ENCODE measurements at regions not wholly inside any gene's neighbourhood (a gene's known extent, or its start where the extent isn't known, plus 50 kb on each side); places are given as distances from the start of the nearest gene placed in this dataset.

DNA sequence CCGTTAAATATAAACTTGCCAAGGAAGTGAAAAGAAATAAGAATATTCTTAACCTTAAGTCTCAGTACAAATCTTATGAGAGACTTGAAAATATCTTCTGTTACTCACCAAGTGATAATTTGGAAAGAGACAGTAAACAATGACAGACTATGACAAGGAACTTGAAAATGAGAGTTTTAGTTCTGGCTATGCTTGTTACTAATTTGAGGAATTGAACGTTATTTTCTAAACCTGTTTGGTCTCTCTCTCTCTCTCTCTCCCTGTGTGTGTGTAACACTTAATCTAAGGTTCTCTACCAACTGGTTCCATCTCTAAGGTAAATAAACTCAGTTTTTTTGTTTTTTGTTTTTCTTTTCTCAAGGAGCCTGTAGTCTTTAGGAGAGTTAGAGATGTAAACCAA, 161.8 kb downstream of the AMY1C start:
- TF ChIP-seq, protein P1, sequence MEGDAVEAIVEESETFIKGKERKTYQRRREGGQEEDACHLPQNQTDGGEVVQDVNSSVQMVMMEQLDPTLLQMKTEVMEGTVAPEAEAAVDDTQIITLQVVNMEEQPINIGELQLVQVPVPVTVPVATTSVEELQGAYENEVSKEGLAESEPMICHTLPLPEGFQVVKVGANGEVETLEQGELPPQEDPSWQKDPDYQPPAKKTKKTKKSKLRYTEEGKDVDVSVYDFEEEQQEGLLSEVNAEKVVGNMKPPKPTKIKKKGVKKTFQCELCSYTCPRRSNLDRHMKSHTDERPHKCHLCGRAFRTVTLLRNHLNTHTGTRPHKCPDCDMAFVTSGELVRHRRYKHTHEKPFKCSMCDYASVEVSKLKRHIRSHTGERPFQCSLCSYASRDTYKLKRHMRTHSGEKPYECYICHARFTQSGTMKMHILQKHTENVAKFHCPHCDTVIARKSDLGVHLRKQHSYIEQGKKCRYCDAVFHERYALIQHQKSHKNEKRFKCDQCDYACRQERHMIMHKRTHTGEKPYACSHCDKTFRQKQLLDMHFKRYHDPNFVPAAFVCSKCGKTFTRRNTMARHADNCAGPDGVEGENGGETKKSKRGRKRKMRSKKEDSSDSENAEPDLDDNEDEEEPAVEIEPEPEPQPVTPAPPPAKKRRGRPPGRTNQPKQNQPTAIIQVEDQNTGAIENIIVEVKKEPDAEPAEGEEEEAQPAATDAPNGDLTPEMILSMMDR (IDR thresholded peaks at IDR 0.05; ENCODE audit: borderline replicate concordance, control extremely low read depth, extremely low read depth, insufficient read depth, missing control alignments) = no peak
- no peak for DNase-seq (ENCODE audit: low spot score)
- in situ Hi-C loops (cut with MboI; ENCODE audit: low sequenced_read_pairs, unreplicated experiment) = no loop called here

DNA sequence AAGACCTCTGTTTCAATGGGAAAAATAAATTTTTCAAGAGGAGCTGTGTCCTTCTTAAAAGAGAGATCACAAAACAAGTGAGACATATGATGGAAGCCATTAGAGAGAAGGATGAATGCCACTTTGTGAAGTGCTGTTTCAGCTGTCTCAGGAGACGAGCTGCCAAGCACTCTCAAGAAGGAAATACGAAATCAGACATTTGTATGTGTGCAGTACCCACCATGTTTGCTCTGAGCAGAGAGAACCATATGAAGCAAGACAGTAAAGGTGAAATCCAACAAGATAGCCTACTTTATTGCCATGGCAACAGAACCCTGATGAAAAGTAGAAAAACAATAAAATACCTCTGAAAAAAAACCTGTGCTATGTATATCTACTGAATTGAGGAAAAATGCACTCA, 168.1 kb downstream of the AMY1C start:
- in situ Hi-C loops (cut with MboI; ENCODE audit: low sequenced_read_pairs, unreplicated experiment) = no loop called here
- DNase-seq (ENCODE audit: low spot score) = no peak
- TF ChIP-seq, protein P1 (IDR thresholded peaks at IDR 0.05; ENCODE audit: borderline replicate concordance, control extremely low read depth, extremely low read depth, insufficient read depth, missing control alignments) = no peak

DNA sequence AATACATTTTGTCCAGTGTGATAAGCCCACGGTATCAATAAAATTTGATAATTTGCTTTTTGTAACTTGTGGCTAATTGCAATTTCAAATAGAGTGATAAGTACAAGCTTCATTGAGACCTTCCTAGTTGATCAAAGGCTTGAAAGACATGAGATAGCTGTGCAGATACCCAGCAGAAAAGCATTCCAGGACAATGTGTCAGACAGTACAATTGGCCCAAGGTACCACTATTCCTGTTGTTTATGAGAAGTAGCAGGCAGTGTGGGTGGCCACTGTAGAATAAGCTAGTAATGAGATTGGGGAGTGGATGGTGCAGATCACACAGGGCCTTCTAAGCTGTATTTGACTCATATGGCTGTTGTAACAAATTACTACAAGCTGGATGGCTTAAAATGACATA, 182.2 kb downstream of the AMY1C start:
- in situ Hi-C loops (cut with MboI; ENCODE audit: low sequenced_read_pairs, unreplicated experiment) = no loop called here

DNA sequence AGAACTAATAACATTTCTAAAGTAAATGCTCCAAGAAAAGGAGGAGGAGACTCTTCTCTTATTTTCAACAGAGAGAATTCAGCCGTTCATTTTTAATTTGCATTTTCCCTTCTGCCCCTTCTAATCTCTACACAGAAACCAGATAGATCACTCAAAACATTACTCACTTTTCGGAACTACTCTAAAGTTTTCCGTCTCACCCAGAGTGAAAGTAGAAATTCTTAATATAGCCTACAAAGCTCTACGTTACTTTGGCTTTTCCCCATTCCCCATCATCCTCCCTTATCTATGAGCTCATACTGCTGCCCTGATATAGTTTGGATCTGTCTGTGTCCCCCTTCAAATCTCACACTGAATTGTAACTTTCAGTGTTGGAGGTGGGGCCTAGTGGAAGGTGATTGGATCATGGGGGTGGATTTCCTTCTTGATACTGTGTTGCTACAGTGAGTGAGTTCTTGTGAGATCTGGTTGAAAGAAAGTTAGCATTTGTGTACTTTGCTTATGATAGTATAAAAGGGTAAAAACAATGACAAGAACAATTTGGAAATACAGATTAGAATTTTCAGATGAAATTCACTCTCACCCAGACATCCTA, 188.2 kb downstream of the AMY1C start:
- TF ChIP-seq, protein P1 (IDR thresholded peaks at IDR 0.05; ENCODE audit: borderline replicate concordance, control extremely low read depth, extremely low read depth, insufficient read depth, missing control alignments) = no peak
- in situ Hi-C loops (cut with MboI; ENCODE audit: low sequenced_read_pairs, unreplicated experiment) = no loop called here
- DNase-seq (ENCODE audit: low spot score) = peak; percentile 40

More for the DNA sequence above, 182.2 kb downstream of the AMY1C start:
- TF ChIP-seq, protein P1 (IDR thresholded peaks at IDR 0.05; ENCODE audit: borderline replicate concordance, control extremely low read depth, extremely low read depth, insufficient read depth, missing control alignments) = no peak
- no peak for DNase-seq (ENCODE audit: low spot score)

DNA sequence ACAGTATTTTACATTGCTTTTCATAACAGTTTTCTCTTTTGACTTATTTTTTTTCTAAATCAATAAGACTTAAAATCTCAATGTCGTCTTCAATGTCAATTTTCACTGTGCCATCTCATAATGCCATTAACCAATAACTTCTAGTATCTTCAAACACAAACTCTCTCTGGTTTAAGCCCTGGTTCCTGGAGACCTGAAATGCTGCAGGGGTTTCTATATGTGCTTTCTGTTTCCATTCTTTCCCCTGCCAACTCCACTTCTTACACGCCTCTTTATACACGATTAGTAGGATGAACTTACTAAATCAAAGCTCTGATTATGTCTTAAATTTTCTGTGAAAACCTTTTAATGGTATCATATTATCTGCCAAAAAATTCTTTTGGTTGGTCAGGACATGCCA, 191.4 kb downstream of the AMY1C start:
- in situ Hi-C loops (cut with MboI; ENCODE audit: low sequenced_read_pairs, unreplicated experiment) = no loop called here
- TF ChIP-seq, protein P1 (IDR thresholded peaks at IDR 0.05; ENCODE audit: borderline replicate concordance, control extremely low read depth, extremely low read depth, insufficient read depth, missing control alignments) = no peak
- no peak for DNase-seq (ENCODE audit: low spot score)

DNA sequence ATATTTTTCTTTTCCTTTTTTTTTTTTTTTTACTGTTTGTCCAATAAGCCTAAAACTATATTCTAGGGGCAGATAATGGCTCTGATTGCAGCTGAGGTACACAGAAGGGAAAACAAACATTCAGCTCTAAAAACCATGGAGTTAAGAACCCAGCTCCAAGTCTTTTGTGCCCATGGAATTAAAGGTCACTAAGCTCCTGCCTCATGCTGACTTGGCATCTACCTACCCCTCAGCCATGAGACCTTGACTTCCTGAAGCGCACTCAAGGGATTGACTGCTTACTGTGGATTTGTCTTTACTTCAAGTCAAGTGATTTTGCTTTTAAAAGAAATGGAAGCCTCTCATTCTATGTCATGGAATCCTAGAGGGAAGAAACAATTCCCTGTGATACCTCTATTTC, 192.3 kb downstream of the AMY1C start:
- in situ Hi-C loops (cut with MboI; ENCODE audit: low sequenced_read_pairs, unreplicated experiment) = no loop called here
- no peak for DNase-seq (ENCODE audit: low spot score)
- TF ChIP-seq, protein P1 (IDR thresholded peaks at IDR 0.05; ENCODE audit: borderline replicate concordance, control extremely low read depth, extremely low read depth, insufficient read depth, missing control alignments) = no peak

Data from GM13976 (cell line).